ENCODE measurements at regions not wholly inside any gene's neighbourhood (a gene's known extent, or its start where the extent isn't known, plus 50 kb on each side); places are given as distances from the start of the nearest gene placed in this dataset.

GRCh38 chr14:101103321-101103901 is 199.9 kb upstream of the RTL1 start:
- peaks cover 0 to 9% of the 10 kb centered on the region in 2 experiments for H3K27me3 ChIP-seq (ENCODE audit: control insufficient read depth in 1 of 2, insufficient read depth in 2 of 2, low read length in 2 of 2)
- ATAC-seq (ENCODE audit: poor library complexity), result no peak
- H3K36me3 ChIP-seq (ENCODE audit: insufficient read depth, low read length), result no peaks in the 10 kb centered on the region
- H3K27ac ChIP-seq (ENCODE audit: low read depth in 1 of 2, low read length in 2 of 2), result no peak overlapping the region
- ChIA-PET CTCF (no interaction called here), POLR2A (no interaction called here)
- Mint-ChIP-seq H3K4me3 (no peak overlapping the region), H3K27ac (no peak overlapping the region), H3K4me1 (ENCODE audit: low read depth) (no peaks in the 10 kb centered on the region), H3K27me3 (peaks cover 14% of the 10 kb centered on the region), H3K9me3 (no peaks in the 10 kb centered on the region), H3K36me3 (ENCODE audit: low read depth) (no peaks in the 10 kb centered on the region)
- no peaks in the 10 kb centered on the region for H3K4me1 ChIP-seq (ENCODE audit: insufficient read depth, low read length)
- peaks cover 0 to 17% of the 10 kb centered on the region in 2 experiments for H3K9me3 ChIP-seq (ENCODE audit: control insufficient read depth in 1 of 2, insufficient read depth in 1 of 2, low read length in 2 of 2)
- intact Hi-C loops (cut with DNase I, micrococcal nuclease), result no loop called here
- H3K4me3 ChIP-seq (ENCODE audit: low read length), result no peak overlapping the region
- no peak for TF ChIP-seq CTCF (IDR thresholded peaks at IDR 0.05)
- DNase-seq, result peak in 1 of 14 experiments; percentile 5

- peaks cover 6% of the 10 kb centered on the region for H3K27me3 Mint-ChIP-seq
- Histone ChIP-seq H3K27ac (ENCODE audit: low read depth in 1 of 2, low read length in 2 of 2) (no peak overlapping the region), H3K4me1 (ENCODE audit: insufficient read depth, low read length) (no peaks in the 10 kb centered on the region), H3K4me3 (ENCODE audit: low read length) (no peak overlapping the region), H3K9me3 (ENCODE audit: control insufficient read depth in 1 of 2, insufficient read depth in 1 of 2, low read length in 2 of 2) (peaks cover 0 to 17% of the 10 kb centered on the region in 2 experiments), H3K27me3 (ENCODE audit: control insufficient read depth in 1 of 2, insufficient read depth in 2 of 2, low read length in 2 of 2) (peaks cover 0 to 4% of the 10 kb centered on the region in 2 experiments), H3K36me3 (ENCODE audit: insufficient read depth, low read length) (no peaks in the 10 kb centered on the region)
- DNase-seq (no peak), ATAC-seq (ENCODE audit: poor library complexity) (no peak)
- H3K27ac Mint-ChIP-seq, result no peak overlapping the region
- no peak overlapping the region for H3K4me3 Mint-ChIP-seq
- ChIA-PET POLR2A (no interaction called here), CTCF (no interaction called here)
- H3K4me1 Mint-ChIP-seq (ENCODE audit: low read depth), result no peaks in the 10 kb centered on the region
- TF ChIP-seq CTCF (IDR thresholded peaks at IDR 0.05), result no peak
- H3K36me3 Mint-ChIP-seq (ENCODE audit: low read depth), result no peaks in the 10 kb centered on the region
- no peaks in the 10 kb centered on the region for H3K9me3 Mint-ChIP-seq
- intact Hi-C loops (cut with DNase I, micrococcal nuclease), result no loop called here
Observed at GRCh38 chr14:101104485-101104884, 201.0 kb upstream of the RTL1 start.

- intact Hi-C loops (cut with DNase I, micrococcal nuclease), result no loop called here
- H3K4me3 Mint-ChIP-seq, result no peak overlapping the region
- ChIA-PET POLR2A (no interaction called here), CTCF (no interaction called here)
- Histone ChIP-seq H3K27me3 (ENCODE audit: control insufficient read depth in 1 of 2, insufficient read depth in 2 of 2, low read length in 2 of 2) (no peaks in the 10 kb centered on the region), H3K9me3 (ENCODE audit: control insufficient read depth in 1 of 2, insufficient read depth in 1 of 2, low read length in 2 of 2) (peaks cover 0 to 17% of the 10 kb centered on the region in 2 experiments), H3K4me3 (ENCODE audit: low read length) (no peak overlapping the region), H3K36me3 (ENCODE audit: insufficient read depth, low read length) (no peaks in the 10 kb centered on the region), H3K4me1 (ENCODE audit: insufficient read depth, low read length) (no peaks in the 10 kb centered on the region), H3K27ac (ENCODE audit: low read depth in 1 of 2, low read length in 2 of 2) (no peak overlapping the region)
- DNase-seq, result no peak
- ATAC-seq (ENCODE audit: poor library complexity), result no peak
- peaks cover 6% of the 10 kb centered on the region for H3K27me3 Mint-ChIP-seq
- H3K4me1 Mint-ChIP-seq (ENCODE audit: low read depth), result no peaks in the 10 kb centered on the region
- no peak for TF ChIP-seq CTCF (IDR thresholded peaks at IDR 0.05)
- no peak overlapping the region for H3K27ac Mint-ChIP-seq
- H3K9me3 Mint-ChIP-seq, result no peaks in the 10 kb centered on the region
- H3K36me3 Mint-ChIP-seq (ENCODE audit: low read depth), result no peaks in the 10 kb centered on the region
Observed at GRCh38 chr14:101105045-101105444, 201.5 kb upstream of the RTL1 start.

All from CD4-positive, alpha-beta T cell (primary cell).